GM23338 (cell line): ENCODE measurements at regions not wholly inside any gene's neighbourhood (a gene's known extent, or its start where the extent isn't known, plus 50 kb on each side); places are given as distances from the start of the nearest gene placed in this dataset.

Experiments
- ATAC-seq: fragments of 200-7000 bp; cut with Tn5 transposase; 3 replicates; pipeline ENCODE4 v1.9.1; 2020
- DNase-seq: peaks from one replicate; pipeline ENCODE4 v3.0.0-alpha.2; 2015; ENCODE audit warnings: low spot score
- H2AFZ ChIP-seq: fragments of 200-600 bp; sonication (generic); 2 replicates; pipeline ENCODE4 v1.8.0; 2016; ENCODE audit warnings: antibody characterized with exemption, mild to moderate bottlenecking, moderate library complexity
- H3F3A ChIP-seq: fragments of 200-600 bp; sonication (generic); replicated peaks from 2 replicates; pipeline ENCODE4 v1.8.0; 2017; ENCODE audit warnings: antibody characterized with exemption, mixed run types, low read depth
- H3K27ac ChIP-seq: fragments of 200-600 bp; sonication (generic); 2 replicates; pipeline ENCODE4 v1.6.1; 2016; ENCODE audit warnings: low read depth
- H3K27me3 ChIP-seq: fragments of 200-600 bp; sonication (generic); 2 replicates; pipeline ENCODE4 v1.8.0; 2016; ENCODE audit warnings: mild to moderate bottlenecking, mixed run types, moderate library complexity; ENCODE audit not compliant: insufficient read depth
- H3K36me3 ChIP-seq: fragments of 200-600 bp; sonication (generic); 2 replicates; pipeline ENCODE4 v1.8.0; 2016; ENCODE audit warnings: mild to moderate bottlenecking; ENCODE audit not compliant: insufficient read depth
- H3K4me1 ChIP-seq: fragments of 200-600 bp; sonication (generic); 2 replicates; pipeline ENCODE4 v1.8.0; 2016; ENCODE audit warnings: mild to moderate bottlenecking, moderate library complexity; ENCODE audit not compliant: insufficient read depth
- H3K4me2 ChIP-seq: fragments of 200-600 bp; sonication (generic); 2 replicates; pipeline ENCODE4 v1.7.1; 2017; ENCODE audit warnings: mixed run types
- H3K4me3 ChIP-seq: fragments of 200-600 bp; sonication (generic); 2 replicates; pipeline ENCODE4 v1.6.1; 2016; ENCODE audit warnings: mixed run types
- H3K79me2 ChIP-seq: fragments of 200-600 bp; sonication (generic); replicated peaks from 2 replicates; pipeline ENCODE4 v1.8.0; 2017; ENCODE audit warnings: mild to moderate bottlenecking; ENCODE audit not compliant: insufficient read depth
- H3K9me2 ChIP-seq: fragments of 200-600 bp; sonication (generic); 2 replicates; pipeline ENCODE4 v1.8.0; 2017; ENCODE audit not compliant: insufficient read depth
- H4K20me1 ChIP-seq: fragments of 200-600 bp; sonication (generic); replicated peaks from 2 replicates; pipeline ENCODE4 v1.8.0; 2017; ENCODE audit warnings: mild to moderate bottlenecking; ENCODE audit not compliant: insufficient read depth
- H3K27ac Mint-ChIP-seq: 2 replicates; pipeline ENCODE4 v1.8.0; 2020; ENCODE audit warnings: inconsistent platforms, mild to moderate bottlenecking, moderate library complexity, mixed read lengths
- H3K27me3 Mint-ChIP-seq: 3 replicates; pipeline ENCODE4 v1.8.0; 2022; ENCODE audit warnings: low read depth, mild to moderate bottlenecking, moderate library complexity, mixed read lengths, inconsistent platforms; ENCODE audit not compliant: insufficient read depth, poor library complexity
- H3K36me3 Mint-ChIP-seq: 3 replicates; pipeline ENCODE4 v1.8.0; 2021; ENCODE audit warnings: low read depth, mild to moderate bottlenecking, inconsistent platforms, moderate library complexity, mixed read lengths
- H3K4me1 Mint-ChIP-seq: 3 replicates; pipeline ENCODE4 v1.8.0; 2020; ENCODE audit warnings: mild to moderate bottlenecking, inconsistent platforms, mixed read lengths
- H3K4me3 Mint-ChIP-seq: 3 replicates; pipeline ENCODE4 v1.8.0; 2021; ENCODE audit warnings: moderate library complexity, mild to moderate bottlenecking, inconsistent platforms, mixed read lengths
- H3K9me3 Mint-ChIP-seq: 3 replicates; pipeline ENCODE4 v1.8.0; 2020; ENCODE audit warnings: moderate library complexity, mild to moderate bottlenecking, inconsistent platforms, mixed read lengths
- CREB1 ChIP-seq: fragments of 250-450 bp; sonication (Bioruptor Pico); IDR thresholded peaks from 2 replicates; pipeline ENCODE4 v1.5.0; 2020; ENCODE audit warnings: low read depth, mild to moderate bottlenecking, moderate library complexity
- ETS1 ChIP-seq: IDR thresholded peaks from 2 replicates; pipeline ENCODE4 v1.6.1; 2016; ENCODE audit warnings: antibody characterized with exemption
- EZH2 ChIP-seq: fragments of 200-600 bp; sonication (generic); IDR thresholded peaks from one replicate; pipeline ENCODE4 v1.8.0; 2017; ENCODE audit warnings: antibody characterized with exemption, mild to moderate bottlenecking, low read depth; ENCODE audit not compliant: unreplicated experiment
- EZH2phosphoT487 ChIP-seq: fragments of 200-600 bp; sonication (generic); IDR thresholded peaks from one replicate; pipeline ENCODE4 v1.8.1; 2018; ENCODE audit warnings: antibody characterized with exemption; ENCODE audit not compliant: unreplicated experiment
- JUNB ChIP-seq: IDR thresholded peaks from one replicate; pipeline ENCODE4 v1.6.1; 2016; ENCODE audit warnings: antibody characterized with exemption; ENCODE audit not compliant: unreplicated experiment
- NANOG ChIP-seq: IDR thresholded peaks from 2 replicates; pipeline ENCODE4 v1.6.1; 2016; ENCODE audit warnings: antibody characterized with exemption, borderline replicate concordance
- POLR2AphosphoS5 ChIP-seq: IDR thresholded peaks from 2 replicates; pipeline ENCODE4 v1.6.1; 2016; ENCODE audit warnings: antibody characterized with exemption, low read depth
- STAT1 ChIP-seq: IDR thresholded peaks from one replicate; pipeline ENCODE4 v1.6.1; 2016; ENCODE audit warnings: antibody characterized with exemption; ENCODE audit not compliant: unreplicated experiment
- ZNF114 ChIP-seq: fragments of 250-450 bp; sonication (Bioruptor Pico); IDR thresholded peaks from 2 replicates; pipeline ENCODE4 v1.5.0; 2020; ENCODE audit warnings: mild to moderate bottlenecking, moderate library complexity
- ZNF331 ChIP-seq: fragments of 250-450 bp; sonication (Bioruptor Pico); IDR thresholded peaks from 2 replicates; pipeline ENCODE4 v1.5.0; 2020; ENCODE audit warnings: low read depth, mild to moderate bottlenecking, moderate library complexity
- TF ChIP-seq, protein P1 (sequence below): fragments of 250-450 bp; sonication (Bioruptor Pico); IDR thresholded peaks from 2 replicates; pipeline ENCODE4 v1.5.0; 2020; ENCODE audit warnings: mild to moderate bottlenecking, moderate library complexity
- TF ChIP-seq, protein P2 (sequence below), 2 experiments: fragments of 200-600 bp in 1 of 2; sonication (generic) in 1 of 2; conservative IDR thresholded peaks; 2 replicates each; pipeline versions ENCODE4 v1.5.1 to v1.6.1; 2016 to 2017; ENCODE audit warnings: antibody characterized with exemption in 2 of 2, low read depth in 2 of 2, mild to moderate bottlenecking in 2 of 2, moderate library complexity in 1 of 2
- TF ChIP-seq, protein P3 (sequence below): IDR thresholded peaks from one replicate; pipeline ENCODE4 v1.6.1; 2018; ENCODE audit warnings: antibody characterized with exemption; ENCODE audit not compliant: unreplicated experiment

DNA sequence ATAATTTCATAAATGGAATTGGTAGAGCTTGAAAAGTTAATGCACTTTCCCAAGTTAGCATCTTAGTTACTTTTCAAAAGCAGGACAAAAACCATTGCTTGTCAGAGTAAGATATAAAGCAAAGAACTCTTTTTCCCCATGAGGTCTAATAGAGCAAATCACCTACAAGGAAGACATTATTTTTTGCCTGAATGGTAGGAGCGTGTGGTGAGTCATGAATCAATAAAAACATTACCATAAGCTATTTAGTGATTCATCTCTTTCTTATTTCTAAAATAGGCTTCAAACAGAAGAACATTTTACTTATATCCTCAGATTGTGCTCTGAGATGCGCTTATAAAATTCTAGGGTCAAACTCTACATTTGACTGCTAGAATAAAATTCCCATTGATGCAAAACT, 109.4 kb upstream of the GPRIN3 start:
- no peak overlapping the region for H2AFZ ChIP-seq
- H3K79me2 ChIP-seq: no peaks in the 10 kb centered on the region
- H4K20me1 ChIP-seq: no peaks in the 10 kb centered on the region
- Mint-ChIP-seq H3K4me1 (peaks cover 21% of the 10 kb centered on the region), H3K27ac (no peak overlapping the region), H3K27me3 (no peaks in the 10 kb centered on the region), H3K36me3 (no peaks in the 10 kb centered on the region; the same call in 2 of the 3 replicates), H3K4me3 (no peak overlapping the region), H3K9me3 (no peaks in the 10 kb centered on the region)
- ATAC-seq (no peak), DNase-seq (no peak)
- no peak overlapping the region for H3K4me2 ChIP-seq
- no peaks in the 10 kb centered on the region for H3F3A ChIP-seq
- peaks cover 18% of the 10 kb centered on the region; the same call in 1 of the 2 replicates for H3K4me1 ChIP-seq
- H3K36me3 ChIP-seq: no peaks in the 10 kb centered on the region
- TF ChIP-seq, protein P1, sequence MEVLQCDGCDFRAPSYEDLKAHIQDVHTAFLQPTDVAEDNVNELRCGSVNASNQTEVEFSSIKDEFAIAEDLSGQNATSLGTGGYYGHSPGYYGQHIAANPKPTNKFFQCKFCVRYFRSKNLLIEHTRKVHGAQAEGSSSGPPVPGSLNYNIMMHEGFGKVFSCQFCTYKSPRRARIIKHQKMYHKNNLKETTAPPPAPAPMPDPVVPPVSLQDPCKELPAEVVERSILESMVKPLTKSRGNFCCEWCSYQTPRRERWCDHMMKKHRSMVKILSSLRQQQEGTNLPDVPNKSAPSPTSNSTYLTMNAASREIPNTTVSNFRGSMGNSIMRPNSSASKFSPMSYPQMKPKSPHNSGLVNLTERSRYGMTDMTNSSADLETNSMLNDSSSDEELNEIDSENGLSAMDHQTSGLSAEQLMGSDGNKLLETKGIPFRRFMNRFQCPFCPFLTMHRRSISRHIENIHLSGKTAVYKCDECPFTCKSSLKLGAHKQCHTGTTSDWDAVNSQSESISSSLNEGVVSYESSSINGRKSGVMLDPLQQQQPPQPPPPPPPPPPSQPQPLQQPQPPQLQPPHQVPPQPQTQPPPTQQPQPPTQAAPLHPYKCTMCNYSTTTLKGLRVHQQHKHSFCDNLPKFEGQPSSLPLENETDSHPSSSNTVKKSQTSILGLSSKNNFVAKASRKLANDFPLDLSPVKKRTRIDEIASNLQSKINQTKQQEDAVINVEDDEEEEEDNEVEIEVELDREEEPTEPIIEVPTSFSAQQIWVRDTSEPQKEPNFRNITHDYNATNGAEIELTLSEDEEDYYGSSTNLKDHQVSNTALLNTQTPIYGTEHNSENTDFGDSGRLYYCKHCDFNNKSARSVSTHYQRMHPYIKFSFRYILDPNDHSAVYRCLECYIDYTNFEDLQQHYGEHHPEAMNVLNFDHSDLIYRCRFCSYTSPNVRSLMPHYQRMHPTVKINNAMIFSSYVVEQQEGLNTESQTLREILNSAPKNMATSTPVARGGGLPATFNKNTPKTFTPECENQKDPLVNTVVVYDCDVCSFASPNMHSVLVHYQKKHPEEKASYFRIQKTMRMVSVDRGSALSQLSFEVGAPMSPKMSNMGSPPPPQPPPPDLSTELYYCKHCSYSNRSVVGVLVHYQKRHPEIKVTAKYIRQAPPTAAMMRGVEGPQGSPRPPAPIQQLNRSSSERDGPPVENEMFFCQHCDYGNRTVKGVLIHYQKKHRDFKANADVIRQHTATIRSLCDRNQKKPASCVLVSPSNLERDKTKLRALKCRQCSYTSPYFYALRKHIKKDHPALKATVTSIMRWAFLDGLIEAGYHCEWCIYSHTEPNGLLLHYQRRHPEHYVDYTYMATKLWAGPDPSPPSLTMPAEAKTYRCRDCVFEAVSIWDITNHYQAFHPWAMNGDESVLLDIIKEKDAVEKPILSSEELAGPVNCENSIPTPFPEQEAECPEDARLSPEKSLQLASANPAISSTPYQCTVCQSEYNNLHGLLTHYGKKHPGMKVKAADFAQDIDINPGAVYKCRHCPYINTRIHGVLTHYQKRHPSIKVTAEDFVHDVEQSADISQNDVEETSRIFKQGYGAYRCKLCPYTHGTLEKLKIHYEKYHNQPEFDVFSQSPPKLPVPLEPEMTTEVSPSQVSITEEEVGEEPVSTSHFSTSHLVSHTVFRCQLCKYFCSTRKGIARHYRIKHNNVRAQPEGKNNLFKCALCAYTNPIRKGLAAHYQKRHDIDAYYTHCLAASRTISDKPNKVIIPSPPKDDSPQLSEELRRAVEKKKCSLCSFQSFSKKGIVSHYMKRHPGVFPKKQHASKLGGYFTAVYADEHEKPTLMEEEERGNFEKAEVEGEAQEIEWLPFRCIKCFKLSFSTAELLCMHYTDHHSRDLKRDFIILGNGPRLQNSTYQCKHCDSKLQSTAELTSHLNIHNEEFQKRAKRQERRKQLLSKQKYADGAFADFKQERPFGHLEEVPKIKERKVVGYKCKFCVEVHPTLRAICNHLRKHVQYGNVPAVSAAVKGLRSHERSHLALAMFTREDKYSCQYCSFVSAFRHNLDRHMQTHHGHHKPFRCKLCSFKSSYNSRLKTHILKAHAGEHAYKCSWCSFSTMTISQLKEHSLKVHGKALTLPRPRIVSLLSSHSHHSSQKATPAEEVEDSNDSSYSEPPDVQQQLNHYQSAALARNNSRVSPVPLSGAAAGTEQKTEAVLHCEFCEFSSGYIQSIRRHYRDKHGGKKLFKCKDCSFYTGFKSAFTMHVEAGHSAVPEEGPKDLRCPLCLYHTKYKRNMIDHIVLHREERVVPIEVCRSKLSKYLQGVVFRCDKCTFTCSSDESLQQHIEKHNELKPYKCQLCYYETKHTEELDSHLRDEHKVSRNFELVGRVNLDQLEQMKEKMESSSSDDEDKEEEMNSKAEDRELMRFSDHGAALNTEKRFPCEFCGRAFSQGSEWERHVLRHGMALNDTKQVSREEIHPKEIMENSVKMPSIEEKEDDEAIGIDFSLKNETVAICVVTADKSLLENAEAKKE (CRISPR knock-in tag): no peak
- TF ChIP-seq ZNF331 (CRISPR knock-in tag) (no peak), EZH2phosphoT487 (no peak), CREB1 (CRISPR knock-in tag) (no peak), EZH2 (no peak), NANOG (no peak), POLR2AphosphoS5 (no peak), ETS1 (no peak), JUNB (no peak), ZNF114 (CRISPR knock-in tag) (no peak), STAT1 (no peak)
- TF ChIP-seq, protein P2, sequence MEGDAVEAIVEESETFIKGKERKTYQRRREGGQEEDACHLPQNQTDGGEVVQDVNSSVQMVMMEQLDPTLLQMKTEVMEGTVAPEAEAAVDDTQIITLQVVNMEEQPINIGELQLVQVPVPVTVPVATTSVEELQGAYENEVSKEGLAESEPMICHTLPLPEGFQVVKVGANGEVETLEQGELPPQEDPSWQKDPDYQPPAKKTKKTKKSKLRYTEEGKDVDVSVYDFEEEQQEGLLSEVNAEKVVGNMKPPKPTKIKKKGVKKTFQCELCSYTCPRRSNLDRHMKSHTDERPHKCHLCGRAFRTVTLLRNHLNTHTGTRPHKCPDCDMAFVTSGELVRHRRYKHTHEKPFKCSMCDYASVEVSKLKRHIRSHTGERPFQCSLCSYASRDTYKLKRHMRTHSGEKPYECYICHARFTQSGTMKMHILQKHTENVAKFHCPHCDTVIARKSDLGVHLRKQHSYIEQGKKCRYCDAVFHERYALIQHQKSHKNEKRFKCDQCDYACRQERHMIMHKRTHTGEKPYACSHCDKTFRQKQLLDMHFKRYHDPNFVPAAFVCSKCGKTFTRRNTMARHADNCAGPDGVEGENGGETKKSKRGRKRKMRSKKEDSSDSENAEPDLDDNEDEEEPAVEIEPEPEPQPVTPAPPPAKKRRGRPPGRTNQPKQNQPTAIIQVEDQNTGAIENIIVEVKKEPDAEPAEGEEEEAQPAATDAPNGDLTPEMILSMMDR (conservative IDR thresholded peaks at IDR 0.05; ENCODE audit: low read depth in 2 of 2): no peak
- TF ChIP-seq, protein P3, sequence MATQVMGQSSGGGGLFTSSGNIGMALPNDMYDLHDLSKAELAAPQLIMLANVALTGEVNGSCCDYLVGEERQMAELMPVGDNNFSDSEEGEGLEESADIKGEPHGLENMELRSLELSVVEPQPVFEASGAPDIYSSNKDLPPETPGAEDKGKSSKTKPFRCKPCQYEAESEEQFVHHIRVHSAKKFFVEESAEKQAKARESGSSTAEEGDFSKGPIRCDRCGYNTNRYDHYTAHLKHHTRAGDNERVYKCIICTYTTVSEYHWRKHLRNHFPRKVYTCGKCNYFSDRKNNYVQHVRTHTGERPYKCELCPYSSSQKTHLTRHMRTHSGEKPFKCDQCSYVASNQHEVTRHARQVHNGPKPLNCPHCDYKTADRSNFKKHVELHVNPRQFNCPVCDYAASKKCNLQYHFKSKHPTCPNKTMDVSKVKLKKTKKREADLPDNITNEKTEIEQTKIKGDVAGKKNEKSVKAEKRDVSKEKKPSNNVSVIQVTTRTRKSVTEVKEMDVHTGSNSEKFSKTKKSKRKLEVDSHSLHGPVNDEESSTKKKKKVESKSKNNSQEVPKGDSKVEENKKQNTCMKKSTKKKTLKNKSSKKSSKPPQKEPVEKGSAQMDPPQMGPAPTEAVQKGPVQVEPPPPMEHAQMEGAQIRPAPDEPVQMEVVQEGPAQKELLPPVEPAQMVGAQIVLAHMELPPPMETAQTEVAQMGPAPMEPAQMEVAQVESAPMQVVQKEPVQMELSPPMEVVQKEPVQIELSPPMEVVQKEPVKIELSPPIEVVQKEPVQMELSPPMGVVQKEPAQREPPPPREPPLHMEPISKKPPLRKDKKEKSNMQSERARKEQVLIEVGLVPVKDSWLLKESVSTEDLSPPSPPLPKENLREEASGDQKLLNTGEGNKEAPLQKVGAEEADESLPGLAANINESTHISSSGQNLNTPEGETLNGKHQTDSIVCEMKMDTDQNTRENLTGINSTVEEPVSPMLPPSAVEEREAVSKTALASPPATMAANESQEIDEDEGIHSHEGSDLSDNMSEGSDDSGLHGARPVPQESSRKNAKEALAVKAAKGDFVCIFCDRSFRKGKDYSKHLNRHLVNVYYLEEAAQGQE: no peak
- H3K4me3 ChIP-seq: no peak overlapping the region
- no peaks in the 10 kb centered on the region for H3K27me3 ChIP-seq
- H3K9me2 ChIP-seq: peaks cover 3% of the 10 kb centered on the region; the same call in 1 of the 2 replicates
- no peak overlapping the region for H3K27ac ChIP-seq
